Sigmoid colon (tissue), 4 donors: ENCODE measurements at regions not wholly inside any gene's neighbourhood (a gene's known extent, or its start where the extent isn't known, plus 50 kb on each side); places are given as distances from the start of the nearest gene placed in this dataset.

ENCODE experiments used
- POLR2A ChIP-seq, 2 donors: fragments of 450-650 bp; IDR thresholded peaks; one replicate each; pipeline ENCODE4 v1.6.1; 2016; ENCODE audit warnings: antibody characterized with exemption in 2 of 2, mild to moderate bottlenecking in 2 of 2, moderate library complexity in 2 of 2
- POLR2AphosphoS5 ChIP-seq, 4 donors: sonication (generic); formaldehyde crosslinking; IDR thresholded peaks; one replicate each; pipeline ENCODE4 v1.6.1; 2017; ENCODE audit warnings: antibody characterized with exemption in 4 of 4
- TF ChIP-seq, protein P1 (sequence below), 4 experiments: fragments of 450-650 bp in 3 of 4; fragments of 200-600 bp in 1 of 4; IDR thresholded peaks; one replicate each; pipeline ENCODE4 v1.5.1; 2016 to 2019; ENCODE audit warnings: antibody characterized with exemption in 4 of 4, mild to moderate bottlenecking in 3 of 4, moderate library complexity in 2 of 4

- TF ChIP-seq POLR2A (IDR thresholded peaks at IDR 0.05) (no peak), POLR2AphosphoS5 (IDR thresholded peaks at IDR 0.05) (no peak)
- TF ChIP-seq, protein P1, sequence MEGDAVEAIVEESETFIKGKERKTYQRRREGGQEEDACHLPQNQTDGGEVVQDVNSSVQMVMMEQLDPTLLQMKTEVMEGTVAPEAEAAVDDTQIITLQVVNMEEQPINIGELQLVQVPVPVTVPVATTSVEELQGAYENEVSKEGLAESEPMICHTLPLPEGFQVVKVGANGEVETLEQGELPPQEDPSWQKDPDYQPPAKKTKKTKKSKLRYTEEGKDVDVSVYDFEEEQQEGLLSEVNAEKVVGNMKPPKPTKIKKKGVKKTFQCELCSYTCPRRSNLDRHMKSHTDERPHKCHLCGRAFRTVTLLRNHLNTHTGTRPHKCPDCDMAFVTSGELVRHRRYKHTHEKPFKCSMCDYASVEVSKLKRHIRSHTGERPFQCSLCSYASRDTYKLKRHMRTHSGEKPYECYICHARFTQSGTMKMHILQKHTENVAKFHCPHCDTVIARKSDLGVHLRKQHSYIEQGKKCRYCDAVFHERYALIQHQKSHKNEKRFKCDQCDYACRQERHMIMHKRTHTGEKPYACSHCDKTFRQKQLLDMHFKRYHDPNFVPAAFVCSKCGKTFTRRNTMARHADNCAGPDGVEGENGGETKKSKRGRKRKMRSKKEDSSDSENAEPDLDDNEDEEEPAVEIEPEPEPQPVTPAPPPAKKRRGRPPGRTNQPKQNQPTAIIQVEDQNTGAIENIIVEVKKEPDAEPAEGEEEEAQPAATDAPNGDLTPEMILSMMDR (IDR thresholded peaks at IDR 0.05), result no peak
Observed at GRCh38 chr2:43078301-43078700, 148.1 kb downstream of the ZFP36L2 start.
